AG09309 (cell line): ENCODE measurements at regions not wholly inside any gene's neighbourhood (a gene's known extent, or its start where the extent isn't known, plus 50 kb on each side); places are given as distances from the start of the nearest gene placed in this dataset.

Source experiments
- DNase-seq: peaks from one replicate; pipeline ENCODE4 v3.0.0-alpha.2; 2010; ENCODE audit warnings: low read depth
- H3K4me3 ChIP-seq: 2 replicates; pipeline ENCODE4 v1.5.1; 2011; ENCODE audit warnings: mild to moderate bottlenecking, low read depth, low read length, moderate library complexity; ENCODE audit not compliant: control insufficient read depth
- CTCF ChIP-seq: IDR thresholded peaks from 2 replicates; pipeline ENCODE4 v1.5.1; 2011; ENCODE audit warnings: mild to moderate bottlenecking, low read depth, low read length, inconsistent platforms; ENCODE audit not compliant: insufficient read depth, control insufficient read depth; ENCODE audit errors: missing control alignments

GRCh38 chr2:58484221-58484620 lies 243.1 kb upstream of the FANCL start:
- DNase-seq: peak; percentile 7

GRCh38 chr2:58483307-58483706 lies 242.2 kb upstream of the FANCL start:
- TF ChIP-seq CTCF: no peak
- DNase-seq: no peak
- H3K4me3 ChIP-seq: no peak overlapping the region

More at GRCh38 chr2:58484221-58484620, 243.1 kb upstream of the FANCL start:
- TF ChIP-seq CTCF: no peak
- H3K4me3 ChIP-seq: no peak overlapping the region

- TF ChIP-seq CTCF: no peak
- H3K4me3 ChIP-seq: no peak overlapping the region
- DNase-seq: no peak
These were observed 240.5 kb upstream of the FANCL start for GRCh38 chr2:58481670-58482069.

GRCh38 chr2:58480141-58480540 lies 239.0 kb upstream of the FANCL start:
- no peak for TF ChIP-seq CTCF
- DNase-seq: no peak
- no peak overlapping the region for H3K4me3 ChIP-seq

- no peak for TF ChIP-seq CTCF
- no peak for DNase-seq
- no peak overlapping the region for H3K4me3 ChIP-seq
These were observed 238.5 kb upstream of the FANCL start for GRCh38 chr2:58479535-58480140.

GRCh38 chr2:58476556-58476955 lies 235.4 kb upstream of the FANCL start:
- no peak overlapping the region for H3K4me3 ChIP-seq
- DNase-seq: no peak
- no peak for TF ChIP-seq CTCF

- no peak overlapping the region for H3K4me3 ChIP-seq
- no peak for TF ChIP-seq CTCF
These were observed 234.6 kb upstream of the FANCL start for GRCh38 chr2:58475756-58476155.

More at GRCh38 chr2:58475756-58476155, 234.6 kb upstream of the FANCL start:
- DNase-seq: no peak
